K562 (cell line): ENCODE measurements at regions not wholly inside any gene's neighbourhood (a gene's known extent, or its start where the extent isn't known, plus 50 kb on each side); places are given as distances from the start of the nearest gene placed in this dataset.

ENCODE experiments used
- LCOR ChIP-seq: sonication (generic); formaldehyde crosslinking; IDR thresholded peaks from 2 replicates; pipeline ENCODE4 v1.8.0; 2022; ENCODE audit warnings: mild to moderate bottlenecking, missing genetic modification reagents
- POU5F1 ChIP-seq: fragments of 150-350 bp; IDR thresholded peaks from 2 replicates; pipeline ENCODE4 v1.6.1; 2014; ENCODE audit warnings: borderline replicate concordance, low read length, low read depth, mild to moderate bottlenecking; ENCODE audit not compliant: partially characterized antibody
- SMARCB1 ChIP-seq: IDR thresholded peaks from 2 replicates; pipeline ENCODE4 v1.6.1; 2011; ENCODE audit warnings: improper control_type of control experiment, low read depth; ENCODE audit not compliant: insufficient read length
- SRSF7 ChIP-seq: fragments of 200-400 bp; formaldehyde crosslinking; optimal IDR thresholded peaks from 2 replicates; pipeline ENCODE3; 2017; ENCODE audit warnings: mild to moderate bottlenecking, low read depth, low read length
- ZNF239 ChIP-seq: fragments of 250-450 bp; sonication (Bioruptor Pico); IDR thresholded peaks from 2 replicates; pipeline ENCODE4 v1.4.0; 2020; ENCODE audit warnings: mild to moderate bottlenecking
- ZNF76 ChIP-seq: fragments of 250-450 bp; sonication (Bioruptor Pico); IDR thresholded peaks from 2 replicates; pipeline ENCODE4 v1.4.0; 2020; ENCODE audit warnings: mild to moderate bottlenecking, moderate library complexity, borderline replicate concordance
- TF ChIP-seq, protein P1 (sequence below): fragments of 250-450 bp; sonication (Bioruptor Pico); IDR thresholded peaks from 2 replicates; pipeline ENCODE4 v1.5.0; 2020; ENCODE audit warnings: mild to moderate bottlenecking
- TF ChIP-seq, protein P2 (sequence below): fragments of 450-650 bp; IDR thresholded peaks from 2 replicates; pipeline ENCODE4 v1.6.1; 2016; ENCODE audit warnings: missing biosample characterization, missing genetic modification characterization
- TF ChIP-seq, protein P3 (sequence below): fragments of 450-650 bp; IDR thresholded peaks from 2 replicates; pipeline ENCODE4 v1.6.1; 2014; ENCODE audit warnings: low read depth, mild to moderate bottlenecking, moderate library complexity, borderline replicate concordance

GRCh38 chr17:34782271-34782670 is 179.0 kb downstream of the CCT6B start (continued):
- no peak for TF ChIP-seq SRSF7
- TF ChIP-seq ZNF76 = no peak
- TF ChIP-seq, protein P1, sequence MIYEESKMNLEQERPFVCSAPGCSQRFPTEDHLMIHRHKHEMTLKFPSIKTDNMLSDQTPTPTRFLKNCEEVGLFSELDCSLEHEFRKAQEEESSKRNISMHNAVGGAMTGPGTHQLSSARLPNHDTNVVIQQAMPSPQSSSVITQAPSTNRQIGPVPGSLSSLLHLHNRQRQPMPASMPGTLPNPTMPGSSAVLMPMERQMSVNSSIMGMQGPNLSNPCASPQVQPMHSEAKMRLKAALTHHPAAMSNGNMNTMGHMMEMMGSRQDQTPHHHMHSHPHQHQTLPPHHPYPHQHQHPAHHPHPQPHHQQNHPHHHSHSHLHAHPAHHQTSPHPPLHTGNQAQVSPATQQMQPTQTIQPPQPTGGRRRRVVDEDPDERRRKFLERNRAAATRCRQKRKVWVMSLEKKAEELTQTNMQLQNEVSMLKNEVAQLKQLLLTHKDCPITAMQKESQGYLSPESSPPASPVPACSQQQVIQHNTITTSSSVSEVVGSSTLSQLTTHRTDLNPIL = no peak
- no peak for TF ChIP-seq ZNF239 (CRISPR knock-in tag)
- no peak for TF ChIP-seq LCOR (CRISPR knock-in tag)
- TF ChIP-seq, protein P2, sequence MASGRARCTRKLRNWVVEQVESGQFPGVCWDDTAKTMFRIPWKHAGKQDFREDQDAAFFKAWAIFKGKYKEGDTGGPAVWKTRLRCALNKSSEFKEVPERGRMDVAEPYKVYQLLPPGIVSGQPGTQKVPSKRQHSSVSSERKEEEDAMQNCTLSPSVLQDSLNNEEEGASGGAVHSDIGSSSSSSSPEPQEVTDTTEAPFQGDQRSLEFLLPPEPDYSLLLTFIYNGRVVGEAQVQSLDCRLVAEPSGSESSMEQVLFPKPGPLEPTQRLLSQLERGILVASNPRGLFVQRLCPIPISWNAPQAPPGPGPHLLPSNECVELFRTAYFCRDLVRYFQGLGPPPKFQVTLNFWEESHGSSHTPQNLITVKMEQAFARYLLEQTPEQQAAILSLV = no peak
- TF ChIP-seq SMARCB1 = no peak
- no peak for TF ChIP-seq POU5F1
- TF ChIP-seq, protein P3, sequence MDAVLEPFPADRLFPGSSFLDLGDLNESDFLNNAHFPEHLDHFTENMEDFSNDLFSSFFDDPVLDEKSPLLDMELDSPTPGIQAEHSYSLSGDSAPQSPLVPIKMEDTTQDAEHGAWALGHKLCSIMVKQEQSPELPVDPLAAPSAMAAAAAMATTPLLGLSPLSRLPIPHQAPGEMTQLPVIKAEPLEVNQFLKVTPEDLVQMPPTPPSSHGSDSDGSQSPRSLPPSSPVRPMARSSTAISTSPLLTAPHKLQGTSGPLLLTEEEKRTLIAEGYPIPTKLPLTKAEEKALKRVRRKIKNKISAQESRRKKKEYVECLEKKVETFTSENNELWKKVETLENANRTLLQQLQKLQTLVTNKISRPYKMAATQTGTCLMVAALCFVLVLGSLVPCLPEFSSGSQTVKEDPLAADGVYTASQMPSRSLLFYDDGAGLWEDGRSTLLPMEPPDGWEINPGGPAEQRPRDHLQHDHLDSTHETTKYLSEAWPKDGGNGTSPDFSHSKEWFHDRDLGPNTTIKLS = no peak
- TF ChIP-seq, all 486 proteins: peak for 0
